GM21717 (cell line): ENCODE measurements at regions not wholly inside any gene's neighbourhood (a gene's known extent, or its start where the extent isn't known, plus 50 kb on each side); places are given as distances from the start of the nearest gene placed in this dataset.
"Not testable (repeated sequence)": the region's sequence is repeated elsewhere in the genome, so short reads cannot be mapped to it uniquely, and the experiment has no call there.

Source experiments
- ATAC-seq: cut with Tn5 transposase; IDR thresholded peaks from one replicate; pipeline ENCODE4 v1.9.1; 2021; ENCODE audit warnings: mild to moderate bottlenecking, moderate library complexity; ENCODE audit not compliant: unreplicated experiment

DNA sequence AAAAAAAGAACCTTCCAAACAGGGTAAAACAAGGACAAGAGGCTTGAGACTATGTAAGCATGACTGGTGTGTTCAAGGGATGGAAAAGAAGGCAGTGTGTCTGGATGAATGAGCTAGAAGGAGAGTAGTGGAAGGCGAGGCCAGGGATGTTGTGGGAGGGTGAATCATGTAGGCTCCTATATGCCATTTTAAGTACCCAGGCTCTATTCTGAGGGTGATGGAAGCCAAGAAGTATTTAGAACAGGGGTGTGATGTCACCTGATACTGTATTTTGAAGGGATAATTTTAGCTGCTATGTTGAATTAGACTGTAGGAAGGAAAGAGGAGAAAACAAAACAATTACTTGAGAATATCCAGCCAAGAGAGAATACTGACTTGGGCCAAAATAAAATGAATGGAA lies 524.7 kb upstream of the CRIM1 start:
- ATAC-seq = no peak

DNA sequence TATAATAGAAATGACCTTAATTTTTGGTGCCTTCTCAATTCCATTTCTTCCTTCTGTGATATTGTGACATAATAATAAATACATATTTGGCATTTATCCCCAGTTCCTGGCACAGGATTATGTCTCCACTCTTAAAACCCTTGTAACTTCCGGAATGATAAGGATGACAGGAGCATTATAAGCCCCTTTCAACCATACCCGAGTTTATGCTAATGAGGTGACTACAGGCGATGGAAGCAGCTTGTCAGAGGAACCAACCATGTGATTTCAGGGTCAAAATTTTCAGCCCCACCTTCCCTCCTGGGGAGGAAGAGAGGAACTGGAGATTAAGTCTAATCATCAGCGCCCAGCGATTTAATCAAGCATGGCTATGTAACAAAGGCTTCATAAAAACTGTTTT lies 528.5 kb upstream of the CRIM1 start:
- ATAC-seq = no peak

DNA sequence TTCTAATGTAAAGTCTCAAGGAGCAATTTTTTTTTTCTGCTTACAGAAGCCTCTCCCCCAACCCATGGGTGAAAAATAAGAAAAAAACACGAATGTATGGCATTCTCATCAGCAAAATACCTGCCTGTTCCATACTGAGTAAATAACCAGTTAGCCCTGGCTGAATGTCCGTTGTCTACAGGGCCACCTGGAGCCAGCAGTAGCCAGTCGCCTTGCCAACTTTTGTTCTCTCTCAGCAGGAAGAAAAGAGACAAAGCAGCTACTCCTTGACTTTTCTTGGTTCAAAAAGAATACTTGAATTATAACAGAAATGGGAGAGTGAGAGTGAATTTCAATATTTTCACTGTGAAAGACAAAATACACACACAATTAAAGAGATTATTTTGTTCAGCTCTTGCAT lies 532.9 kb upstream of the CRIM1 start:
- no peak for ATAC-seq

DNA sequence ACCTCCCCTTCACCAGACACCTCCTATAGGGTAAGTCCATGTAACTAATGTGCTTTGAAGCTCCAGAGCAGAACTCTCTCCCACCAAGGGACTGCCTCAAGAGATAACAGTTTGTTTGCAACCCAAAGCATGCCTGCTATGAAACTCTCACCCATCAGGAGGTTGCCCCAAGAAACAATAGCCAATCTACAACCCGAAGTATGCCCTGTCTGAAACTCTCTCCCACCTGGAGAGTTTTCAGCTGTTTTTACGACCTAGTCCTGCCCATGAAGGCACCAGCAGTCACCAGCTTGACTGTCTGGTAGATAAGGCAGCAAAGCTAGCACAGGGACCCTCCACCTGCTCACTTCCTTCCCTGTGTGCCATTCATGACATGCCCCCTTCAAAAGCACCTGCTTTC lies 533.9 kb upstream of the CRIM1 start:
- no peak for ATAC-seq

DNA sequence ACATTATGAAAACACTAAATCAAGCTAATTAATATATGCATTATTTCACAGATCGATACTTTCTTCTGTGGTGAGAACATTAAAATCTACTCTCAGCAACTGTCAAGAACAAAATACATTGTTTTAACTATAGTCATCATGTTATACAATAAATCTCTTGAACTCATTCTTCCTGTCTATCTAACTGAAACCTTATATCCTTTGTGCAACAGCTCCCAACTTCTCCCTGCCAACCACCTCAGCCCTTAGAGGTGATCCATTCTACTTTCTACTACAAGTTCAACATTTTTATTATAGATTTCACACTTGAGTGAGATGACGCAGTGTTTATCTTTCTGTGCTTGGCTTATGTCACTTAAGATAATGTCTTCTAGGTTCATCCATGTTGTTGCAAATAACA lies 535.2 kb upstream of the CRIM1 start:
- ATAC-seq = no peak

DNA sequence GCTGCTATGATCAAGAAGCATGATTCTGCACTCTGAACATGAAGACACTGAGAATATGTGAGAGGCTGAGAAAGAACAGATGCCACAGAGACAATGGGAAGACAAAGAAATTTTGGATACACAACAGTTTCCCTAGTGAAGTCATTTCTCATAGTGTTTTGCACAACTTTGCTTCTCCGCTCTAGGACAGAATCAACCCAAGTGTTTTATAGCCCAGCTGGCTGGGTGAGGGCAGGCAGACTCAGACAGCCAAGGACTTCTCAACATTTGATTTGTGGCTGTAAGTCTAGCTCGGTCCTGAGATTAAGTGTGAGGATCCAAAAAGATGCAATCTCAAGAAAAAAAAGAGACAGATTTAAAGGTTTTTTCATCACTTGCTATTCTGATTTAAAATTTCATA lies 536.5 kb upstream of the CRIM1 start:
- no peak for ATAC-seq

DNA sequence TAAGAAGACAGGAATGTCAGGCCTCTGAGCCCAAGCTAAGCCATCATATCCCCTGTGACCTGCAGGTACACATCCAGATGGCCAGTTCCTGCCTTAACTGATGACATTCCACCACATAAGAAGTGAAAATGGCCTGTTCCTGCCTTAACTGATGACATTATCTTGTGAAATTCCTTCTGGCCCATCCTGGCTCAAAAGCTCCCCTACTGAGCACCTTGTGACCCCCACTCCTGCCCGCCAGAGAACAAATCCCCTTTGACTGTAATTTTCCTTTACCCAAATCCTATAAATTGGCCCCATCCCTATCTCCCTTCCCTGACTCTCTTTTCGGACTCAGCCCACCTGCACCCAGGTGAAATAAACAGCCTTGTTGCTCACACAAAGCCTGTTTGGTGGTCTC lies 537.2 kb upstream of the CRIM1 start:
- ATAC-seq = not testable (repeated sequence)

DNA sequence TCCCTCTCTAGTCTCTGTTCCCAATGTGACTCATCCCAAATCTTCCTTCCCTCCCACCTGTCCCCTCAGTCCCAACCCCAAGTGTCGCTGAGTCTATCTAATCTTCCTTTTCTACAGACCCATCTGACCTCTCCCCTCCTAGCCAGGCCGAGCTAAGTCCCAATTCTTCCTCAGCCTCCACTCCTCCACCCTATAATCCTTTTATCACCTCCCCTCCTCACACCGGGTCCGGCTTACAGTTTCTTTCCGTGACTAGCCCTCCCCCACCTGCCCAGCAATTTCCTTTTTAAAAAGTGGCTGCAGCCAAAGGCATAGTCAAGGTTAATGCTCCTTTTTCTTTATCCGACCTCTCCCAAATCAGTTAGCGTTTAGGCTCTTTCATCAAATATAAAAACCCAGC lies 541.0 kb upstream of the CRIM1 start:
- ATAC-seq = not testable (repeated sequence)

DNA sequence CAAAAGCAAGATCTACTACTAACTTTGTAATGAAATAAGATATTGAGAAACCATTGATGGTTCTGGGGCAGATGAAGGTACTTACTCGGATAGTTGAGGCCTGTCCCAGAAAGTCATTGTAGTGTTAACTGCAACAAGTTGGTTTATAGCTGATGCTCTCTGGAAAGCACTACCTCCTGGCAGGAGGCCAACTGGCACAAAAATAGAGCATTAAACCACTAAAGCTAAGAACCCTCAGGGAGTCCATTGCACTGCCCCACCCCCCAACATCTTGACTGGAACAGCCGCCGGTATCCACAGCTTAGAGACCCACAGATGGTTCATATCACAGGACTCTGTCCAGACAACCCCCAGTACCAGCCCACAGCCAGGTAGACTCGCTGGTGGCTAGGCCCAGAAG lies 552.5 kb upstream of the CRIM1 start:
- ATAC-seq = no peak

DNA sequence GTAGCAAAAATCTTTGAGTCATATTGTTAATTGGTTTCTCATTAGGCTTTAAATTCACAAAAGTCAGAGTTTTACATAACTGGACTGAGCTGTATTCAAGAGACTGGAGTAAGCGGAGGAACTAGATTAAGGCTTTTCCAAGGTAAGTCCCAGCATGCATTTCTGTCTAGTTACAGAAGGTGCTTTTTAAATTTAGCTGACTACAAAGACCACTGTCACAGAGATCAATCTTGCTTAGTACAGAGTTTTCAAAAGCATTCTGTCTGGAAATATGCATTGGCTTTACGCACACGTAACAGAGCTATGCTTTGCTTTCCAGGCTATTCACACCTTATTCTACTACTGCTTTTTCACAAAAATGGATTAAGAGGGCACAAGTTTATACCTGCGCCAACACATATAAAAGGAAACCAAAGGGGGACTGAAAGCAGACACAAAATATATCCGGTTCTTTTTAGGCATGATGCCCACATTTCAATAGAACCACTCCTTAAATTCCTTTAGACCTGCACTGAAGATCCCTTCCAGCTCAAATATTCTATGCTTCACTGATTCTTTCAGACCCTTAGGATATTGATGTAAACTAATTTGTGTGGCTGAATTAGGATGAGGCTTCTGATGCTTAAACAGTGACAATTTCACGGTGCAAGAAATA lies 560.7 kb upstream of the CRIM1 start:
- no peak for ATAC-seq

DNA sequence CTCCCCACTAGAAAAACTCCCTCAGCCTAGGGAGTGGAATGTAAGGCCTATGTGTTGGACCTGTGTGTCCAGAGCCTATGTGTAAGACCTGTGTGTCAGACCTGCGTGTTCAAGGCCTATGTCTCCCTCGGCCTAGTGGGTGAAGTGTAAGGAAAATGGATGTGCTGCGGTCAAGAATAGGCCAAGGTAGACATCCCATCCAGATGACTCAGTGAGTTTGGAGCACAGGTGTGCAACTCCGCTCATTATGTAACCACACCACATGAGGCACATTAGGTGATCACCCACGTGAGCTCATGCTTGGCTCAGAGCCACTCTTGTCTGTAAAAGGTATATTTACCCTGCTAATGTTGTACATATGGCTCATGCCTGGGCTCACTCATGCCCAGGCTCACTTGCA lies 565.3 kb upstream of the CRIM1 start:
- ATAC-seq = no peak

DNA sequence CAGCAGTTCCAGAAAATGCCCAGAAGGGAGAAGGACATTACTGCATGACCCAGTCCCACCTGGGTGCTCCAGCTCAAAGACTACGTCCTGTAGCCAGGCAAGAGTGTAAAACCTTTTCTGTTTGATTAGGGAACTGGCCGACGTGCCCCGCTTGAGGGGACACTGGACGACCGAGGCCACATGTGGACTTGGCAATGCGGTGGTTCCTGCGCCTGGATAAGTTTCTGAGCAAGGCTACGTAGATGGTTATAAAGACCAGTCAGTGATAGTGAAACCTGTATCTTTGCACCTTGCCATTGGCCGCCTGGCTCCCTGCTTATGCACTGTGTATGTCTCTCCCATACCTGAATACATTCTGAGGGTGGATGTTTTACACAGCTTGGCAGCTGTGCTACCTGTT lies 567.0 kb upstream of the CRIM1 start:
- ATAC-seq = no peak

DNA sequence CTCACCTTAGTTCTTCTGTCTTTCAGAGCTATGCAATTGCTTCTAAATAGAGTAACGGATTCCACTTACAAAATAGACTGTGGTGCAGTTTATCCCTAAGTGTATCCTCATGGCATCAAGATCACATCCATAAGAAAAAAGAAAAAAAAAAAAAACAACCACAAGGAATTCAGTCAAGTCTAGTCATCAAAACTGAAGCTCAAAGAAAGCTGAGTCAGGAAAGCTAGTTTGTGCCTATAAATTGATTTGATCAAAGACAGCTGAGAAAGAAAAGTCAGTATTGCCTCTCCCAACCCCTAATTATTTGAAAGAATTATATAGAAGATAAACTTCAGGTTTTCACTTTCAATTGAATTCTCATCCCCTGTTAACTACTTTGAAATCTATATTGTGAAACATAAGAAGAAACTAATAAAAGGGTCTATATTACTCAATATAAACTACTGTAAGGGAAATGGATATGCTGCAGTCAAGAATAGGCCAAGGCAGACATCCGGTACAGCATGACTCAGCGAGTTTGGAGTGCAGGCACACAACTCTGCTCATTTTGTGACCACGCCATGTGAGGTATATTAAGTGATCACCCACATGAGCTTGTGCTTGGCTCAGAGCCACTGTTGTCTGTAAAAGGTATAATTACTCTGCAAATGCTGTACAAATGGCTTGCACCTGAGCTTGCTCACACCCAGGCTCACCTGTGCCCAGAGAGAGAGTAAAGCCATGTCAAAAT lies 568.1 kb upstream of the CRIM1 start:
- no peak for ATAC-seq

DNA sequence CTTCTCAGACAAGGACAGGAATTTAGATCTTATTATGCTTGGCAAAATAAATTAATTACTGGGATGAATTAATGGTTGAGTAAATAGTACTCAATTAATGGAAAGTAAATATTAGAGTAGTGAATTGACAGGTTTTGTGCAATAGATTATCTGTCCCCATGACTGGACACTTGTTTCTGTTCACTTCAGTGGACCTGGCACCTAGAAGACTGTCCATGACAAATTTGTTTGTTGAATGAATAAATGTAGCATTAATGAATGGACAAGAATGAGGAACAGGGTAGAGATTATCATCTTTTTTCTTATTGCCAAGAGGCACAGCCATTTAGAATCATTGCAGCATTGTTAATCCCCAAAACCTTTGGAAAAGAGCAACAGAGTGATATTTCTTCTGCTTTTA lies 570.0 kb upstream of the CRIM1 start:
- ATAC-seq = no peak

DNA sequence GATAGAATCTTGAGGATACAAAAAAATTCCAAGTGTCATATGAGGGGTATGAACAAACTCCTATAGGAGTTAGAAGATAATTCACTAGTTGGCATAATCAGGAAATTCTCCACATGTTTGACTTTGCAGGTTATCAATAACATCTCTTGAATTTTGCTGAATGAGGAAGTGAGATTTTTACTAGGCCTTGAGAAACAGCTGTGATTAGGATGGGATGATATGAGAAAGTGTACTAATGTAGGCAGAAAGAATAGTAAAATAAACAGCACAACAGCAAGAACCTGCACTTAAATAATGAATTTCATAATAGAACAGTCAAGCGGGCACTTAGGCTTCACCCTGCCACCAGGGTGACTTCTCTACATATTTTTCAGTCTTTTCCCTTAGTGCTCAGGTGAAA lies 570.8 kb upstream of the CRIM1 start:
- no peak for ATAC-seq

DNA sequence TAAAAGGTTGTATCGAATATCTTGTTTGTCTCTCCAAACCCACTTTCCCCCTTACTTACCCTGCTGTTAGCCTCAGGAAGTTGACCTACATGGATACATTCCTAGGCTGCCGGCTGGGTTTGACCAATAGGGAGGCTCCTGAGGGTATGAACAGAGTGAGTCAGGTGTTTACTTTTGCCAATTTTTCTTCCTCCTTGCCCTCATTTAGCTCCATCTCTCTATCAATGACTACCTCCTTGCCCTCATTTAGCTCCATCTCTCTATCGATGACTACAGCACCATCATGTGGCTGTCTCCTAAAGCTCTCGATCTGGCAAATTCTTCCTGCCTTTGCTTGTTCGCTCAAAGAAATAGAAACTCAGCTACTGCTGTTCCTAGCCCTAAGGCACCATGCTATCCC lies 571.9 kb upstream of the CRIM1 start:
- no peak for ATAC-seq

DNA sequence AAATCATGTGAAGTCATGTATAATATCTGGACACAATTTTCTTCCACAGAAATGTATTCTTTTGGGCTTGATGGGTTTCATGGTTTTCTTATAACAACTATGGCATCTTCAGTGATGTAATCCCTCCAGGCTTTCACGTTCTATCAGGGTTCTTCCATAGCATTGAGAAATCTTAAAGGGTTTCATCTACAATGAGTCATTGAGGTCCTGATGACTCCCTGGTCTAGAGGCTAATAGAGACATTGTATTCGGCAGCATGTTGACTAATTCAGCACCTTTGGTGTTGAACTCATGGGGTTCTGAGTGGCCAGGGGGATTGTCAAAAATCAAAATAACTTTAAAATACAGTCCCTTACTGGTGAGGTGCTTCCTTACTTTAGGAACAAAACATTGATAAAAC lies 614.0 kb upstream of the CRIM1 start:
- ATAC-seq = no peak

DNA sequence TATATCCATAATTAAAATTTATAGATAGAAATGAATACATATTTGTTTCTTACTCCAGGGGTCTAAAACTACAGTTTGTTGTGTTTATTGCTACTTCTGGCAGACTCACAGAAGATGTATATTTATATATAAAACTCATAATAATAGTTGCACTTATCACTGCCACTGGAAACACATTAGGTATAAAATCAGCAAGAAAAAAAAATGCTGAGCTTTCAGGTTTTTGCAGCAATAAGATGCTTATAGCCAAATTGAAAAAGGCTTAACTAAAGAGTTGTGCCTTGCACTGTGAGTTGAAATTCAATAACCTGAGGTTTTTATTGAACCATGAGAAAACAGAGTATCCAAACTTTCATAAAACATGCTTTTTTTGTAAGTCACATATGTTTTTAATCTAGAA lies 623.9 kb upstream of the CRIM1 start:
- no peak for ATAC-seq

DNA sequence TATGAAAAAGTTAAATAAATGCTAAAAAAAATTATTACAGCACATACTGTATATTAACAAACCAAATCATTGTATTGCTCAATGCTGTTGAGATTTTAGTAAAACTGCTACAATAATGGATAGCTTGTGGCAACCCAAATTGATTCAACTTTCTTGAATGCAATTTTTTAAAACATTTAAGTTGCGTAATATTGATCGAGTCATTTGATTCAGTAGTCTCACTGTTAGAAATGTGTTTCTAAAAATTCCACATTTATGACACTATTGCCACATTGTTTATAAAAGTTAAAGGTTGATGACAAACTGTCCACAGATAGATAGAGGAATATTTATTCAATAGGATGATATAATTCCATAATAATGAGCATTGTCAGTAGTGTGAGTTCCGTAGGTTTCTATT lies 640.7 kb upstream of the CRIM1 start:
- no peak for ATAC-seq

DNA sequence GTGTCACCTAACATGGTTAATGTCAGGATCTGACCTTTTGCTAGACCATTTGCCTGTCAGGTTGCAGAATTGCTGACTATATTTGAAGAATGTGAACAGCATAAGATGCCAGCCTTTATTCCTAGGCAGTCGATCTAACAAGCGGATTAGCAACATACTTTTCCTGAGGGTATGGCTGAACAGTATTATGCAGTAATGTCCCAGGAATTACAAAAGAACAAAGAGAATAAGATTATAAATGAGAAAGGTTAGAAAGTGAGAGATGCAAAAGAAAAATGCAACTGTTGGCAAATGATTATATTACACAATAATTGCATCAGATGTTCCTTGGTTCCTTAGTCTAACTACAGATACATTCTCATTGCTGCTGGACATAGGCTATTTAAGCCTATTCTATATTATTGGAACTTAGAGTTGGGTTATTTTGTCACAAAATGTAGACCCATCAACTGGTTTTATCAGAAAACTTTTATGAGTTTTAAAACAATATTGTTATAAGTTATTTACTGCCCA lies 647.1 kb upstream of the CRIM1 start:
- no peak for ATAC-seq

DNA sequence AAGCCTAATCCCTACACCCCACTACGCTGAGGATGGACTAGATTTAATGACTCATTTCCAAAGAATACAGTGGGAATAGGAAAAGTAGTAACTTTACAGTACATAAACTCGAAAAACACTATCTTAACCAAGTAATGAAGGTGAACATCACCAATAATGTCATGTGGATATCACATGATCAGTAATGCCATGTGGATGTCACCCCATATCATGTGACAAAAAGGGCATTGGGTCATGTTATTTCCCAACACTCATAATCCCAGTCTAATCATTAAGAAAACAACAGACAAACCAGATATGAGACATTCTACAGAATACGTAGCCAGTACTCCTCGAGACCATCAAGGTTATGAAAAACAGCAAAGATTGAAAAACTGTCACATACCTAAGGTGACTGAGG lies 667.3 kb upstream of the CRIM1 start:
- ATAC-seq = no peak

DNA sequence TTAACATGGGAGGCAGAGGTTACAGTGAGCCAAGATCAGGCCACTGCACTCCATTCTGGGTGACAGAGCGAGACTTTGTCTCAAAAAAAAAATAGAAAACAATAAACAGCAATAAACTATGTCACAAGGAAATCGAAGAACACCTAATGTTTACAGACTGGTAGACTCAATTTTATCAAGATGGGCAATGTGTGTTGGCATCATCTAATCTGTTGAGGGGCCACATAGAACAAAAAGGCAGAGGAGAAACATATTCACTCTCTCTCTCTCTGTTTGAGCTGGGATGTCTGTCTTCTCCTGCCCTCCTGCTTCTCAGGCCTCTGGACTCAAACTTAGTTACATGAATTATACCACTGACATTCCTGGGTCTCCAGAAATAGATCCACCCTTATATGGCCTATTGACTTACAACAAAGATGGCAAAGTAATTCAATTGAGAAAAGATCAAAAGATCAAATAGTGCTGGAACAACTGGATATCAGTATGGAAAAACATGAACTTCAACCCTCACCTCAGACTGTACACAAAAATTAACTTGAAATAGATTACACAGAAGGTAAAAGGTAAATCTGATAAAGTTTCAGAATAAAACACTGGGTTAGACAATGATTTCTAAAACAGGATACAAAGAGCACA lies 703.8 kb upstream of the CRIM1 start:
- ATAC-seq = no peak
